ENCODE measurements at regions not wholly inside any gene's neighbourhood (a gene's known extent, or its start where the extent isn't known, plus 50 kb on each side); places are given as distances from the start of the nearest gene placed in this dataset.

- TF ChIP-seq CTCF (IDR thresholded peaks at IDR 0.05; ENCODE audit: low read depth, low read length) (no peak), MAX (IDR thresholded peaks at IDR 0.05; ENCODE audit: low read depth, low read length) (no peak), POLR2A (IDR thresholded peaks at IDR 0.05; ENCODE audit: extremely low read depth, insufficient read length) (no peak)
Measured at GRCh38 chr4:129371065-129371464, 275.1 kb downstream of the C4orf33 start.
